GM21390 (cell line): ENCODE measurements at regions not wholly inside any gene's neighbourhood (a gene's known extent, or its start where the extent isn't known, plus 50 kb on each side); places are given as distances from the start of the nearest gene placed in this dataset.

Source experiments
- ATAC-seq: cut with Tn5 transposase; IDR thresholded peaks from one replicate; pipeline ENCODE4 v1.9.1; 2021; ENCODE audit not compliant: unreplicated experiment

DNA sequence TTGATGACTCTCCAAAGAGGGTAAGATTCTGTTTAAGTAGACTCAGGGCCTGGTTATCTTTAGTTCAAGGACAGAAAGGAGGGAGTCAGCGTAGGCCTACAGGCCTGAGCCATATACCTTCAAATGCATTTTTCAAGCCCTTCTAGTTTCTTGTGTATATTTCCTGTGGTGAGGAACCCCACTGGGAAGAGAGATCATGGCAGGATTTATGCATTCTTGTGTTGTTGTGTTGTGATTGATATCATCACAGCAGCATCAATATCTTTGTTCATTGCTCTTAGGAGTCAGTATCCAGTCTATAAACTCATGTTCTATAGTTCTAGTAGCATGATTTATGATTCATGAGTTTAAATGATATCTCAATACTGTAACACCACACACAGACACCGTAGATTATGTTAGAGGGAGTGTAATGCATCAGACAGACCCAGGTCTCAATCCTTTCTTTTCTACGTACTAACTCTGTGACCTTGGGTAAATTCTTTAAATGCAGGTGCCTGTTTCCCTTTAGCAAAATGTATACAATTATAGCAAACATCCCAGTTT lies 427.5 kb downstream of the PDCD6IP start:
- ATAC-seq = no peak

DNA sequence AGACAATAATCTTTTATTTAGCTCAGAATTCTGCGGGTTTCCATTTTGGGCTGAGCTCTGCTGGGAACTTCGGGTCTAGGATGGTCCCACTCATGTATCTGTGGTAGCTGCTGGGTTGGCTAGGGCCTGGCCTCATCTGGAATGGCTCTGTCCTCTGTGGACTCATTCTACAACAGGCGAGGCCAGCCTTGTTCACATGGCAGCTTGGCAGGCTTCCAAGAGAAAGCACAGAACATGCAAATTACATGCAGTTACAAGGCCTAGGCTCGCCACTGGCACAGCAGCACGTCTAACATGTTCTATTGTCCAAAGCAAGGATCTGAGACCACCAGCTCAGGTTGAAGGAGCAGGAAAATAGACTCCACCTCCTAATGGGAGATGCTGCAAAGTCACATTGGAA lies 431.4 kb downstream of the PDCD6IP start:
- no peak for ATAC-seq

DNA sequence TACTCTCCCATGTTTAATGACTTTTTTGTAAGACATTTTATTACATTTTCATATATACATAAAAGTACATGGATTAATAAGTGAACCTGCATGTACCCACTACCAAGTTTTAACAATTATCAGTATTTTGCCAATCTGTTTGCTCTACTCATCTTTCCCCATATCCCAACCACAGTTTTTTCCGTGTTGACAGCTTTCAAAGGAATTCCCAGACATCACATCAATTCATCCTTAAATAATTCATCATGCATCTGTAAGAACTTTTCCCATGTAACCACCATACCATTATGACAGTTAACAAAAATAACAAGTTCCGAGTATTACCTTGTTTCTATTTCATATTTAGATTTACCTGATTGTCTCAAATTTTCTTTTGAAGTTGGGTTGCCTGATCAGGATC lies 436.7 kb downstream of the PDCD6IP start:
- ATAC-seq = no peak

DNA sequence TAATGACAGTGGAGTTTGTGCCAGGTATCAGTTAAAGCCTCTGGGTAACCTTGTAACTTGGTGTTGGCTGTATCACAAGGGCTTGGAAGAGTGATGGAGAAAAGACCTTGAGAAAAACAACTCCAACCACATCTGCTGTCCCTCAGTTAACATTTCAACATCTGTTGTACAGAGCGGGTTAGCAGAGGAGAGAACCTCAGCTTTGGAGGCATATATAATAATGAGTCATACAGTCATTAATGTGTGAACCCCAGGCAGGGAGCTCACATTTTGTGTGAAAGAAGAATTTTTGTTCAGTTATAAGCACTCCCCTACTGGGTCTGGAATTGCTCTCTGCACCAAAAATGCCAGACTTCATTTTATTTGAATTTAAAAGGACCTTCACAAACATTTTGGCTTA lies 439.5 kb downstream of the PDCD6IP start:
- ATAC-seq = no peak

DNA sequence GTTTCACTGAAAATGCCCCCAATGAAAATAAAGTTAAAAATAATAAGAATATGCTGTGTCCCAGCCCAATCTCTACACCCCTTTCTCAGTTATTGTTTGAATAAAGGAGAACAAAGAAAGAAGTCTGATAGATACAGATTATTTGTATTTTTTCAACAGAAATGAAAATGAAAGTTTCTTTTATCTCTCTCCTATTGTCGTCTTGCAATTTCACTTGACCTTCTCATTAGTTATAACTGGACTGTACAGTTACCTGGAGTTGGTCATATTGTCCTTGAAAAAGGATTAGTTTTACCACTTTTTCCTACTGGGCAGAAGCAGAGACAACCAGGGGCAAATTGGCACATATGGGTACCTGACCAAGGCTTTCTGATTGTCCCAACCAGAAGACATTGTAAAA lies 440.0 kb downstream of the PDCD6IP start:
- no peak for ATAC-seq

DNA sequence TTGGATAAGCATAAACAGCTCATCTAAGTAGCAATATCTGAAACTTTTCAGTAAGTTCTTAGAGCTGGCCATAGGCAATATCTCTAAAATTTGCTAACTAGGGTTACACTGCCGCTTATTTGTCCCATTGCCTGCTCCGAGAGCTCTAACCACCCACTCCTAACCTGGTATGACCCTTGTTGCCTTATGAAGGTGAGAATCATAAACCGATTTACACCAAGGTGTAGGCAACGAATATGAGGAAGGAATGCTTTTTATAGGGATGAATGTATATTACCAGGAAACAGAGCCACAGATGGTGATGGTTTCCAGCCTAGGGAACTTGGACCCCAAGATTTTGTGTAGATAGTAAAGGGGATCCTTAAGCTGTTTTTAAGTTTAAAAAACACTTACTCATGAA lies 440.9 kb downstream of the PDCD6IP start:
- no peak for ATAC-seq

DNA sequence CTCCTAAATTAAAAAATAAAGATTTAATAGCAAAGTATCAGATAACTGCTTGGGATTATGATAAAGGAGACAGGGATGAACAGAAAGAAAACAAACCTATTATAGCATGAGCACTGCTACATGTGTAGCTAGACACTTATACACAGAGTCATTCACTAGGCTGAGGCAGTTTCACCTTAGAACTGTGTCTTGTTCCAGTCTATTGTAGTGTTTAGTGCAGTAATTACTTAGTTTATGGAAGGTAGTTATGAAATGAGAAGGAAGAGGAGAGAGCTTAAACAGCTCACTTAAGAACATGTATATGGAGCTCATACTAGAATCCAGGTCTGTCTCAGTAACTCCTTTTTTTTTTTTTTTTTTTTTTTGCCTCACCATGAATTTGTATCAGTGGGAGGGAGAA lies 441.4 kb downstream of the PDCD6IP start:
- no peak for ATAC-seq

DNA sequence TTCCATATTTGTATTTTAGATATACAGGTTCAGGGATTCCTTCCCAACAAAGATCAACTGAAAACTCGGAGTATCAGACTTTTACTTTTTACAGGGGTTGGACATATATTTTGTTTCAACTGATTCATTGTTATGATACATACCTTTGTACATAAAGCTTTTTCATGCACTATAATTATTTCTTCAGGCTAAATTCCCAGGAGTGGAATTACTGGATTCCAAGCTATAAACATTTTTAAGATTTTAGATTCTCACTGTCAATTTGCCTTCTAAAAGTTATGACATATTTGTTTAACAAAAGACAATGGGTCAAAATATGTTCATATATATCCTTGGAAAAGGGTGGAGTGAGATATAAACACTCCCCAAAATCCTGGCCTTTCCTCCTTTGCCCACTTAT lies 449.0 kb downstream of the PDCD6IP start:
- no peak for ATAC-seq

DNA sequence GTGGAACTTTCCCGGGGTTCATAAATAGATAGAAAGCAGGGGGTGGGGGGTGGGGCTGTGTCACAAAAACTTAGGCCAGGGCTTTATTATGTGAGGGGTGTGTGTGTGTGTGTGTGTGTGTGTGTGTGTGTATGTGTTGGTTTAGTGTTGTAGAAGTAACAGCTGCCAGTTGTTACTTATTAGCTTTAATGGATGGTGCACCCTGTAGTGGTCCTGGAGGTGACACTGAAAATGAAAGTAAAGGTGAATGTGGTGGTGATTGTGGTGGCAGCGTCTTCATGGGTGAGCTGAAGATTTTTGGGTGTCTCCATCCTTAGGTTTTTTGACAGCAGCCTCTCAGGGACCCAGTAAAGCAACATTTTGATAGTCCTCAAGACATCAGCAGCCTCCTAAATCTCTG lies 449.9 kb downstream of the PDCD6IP start:
- ATAC-seq = peak; percentile 93

DNA sequence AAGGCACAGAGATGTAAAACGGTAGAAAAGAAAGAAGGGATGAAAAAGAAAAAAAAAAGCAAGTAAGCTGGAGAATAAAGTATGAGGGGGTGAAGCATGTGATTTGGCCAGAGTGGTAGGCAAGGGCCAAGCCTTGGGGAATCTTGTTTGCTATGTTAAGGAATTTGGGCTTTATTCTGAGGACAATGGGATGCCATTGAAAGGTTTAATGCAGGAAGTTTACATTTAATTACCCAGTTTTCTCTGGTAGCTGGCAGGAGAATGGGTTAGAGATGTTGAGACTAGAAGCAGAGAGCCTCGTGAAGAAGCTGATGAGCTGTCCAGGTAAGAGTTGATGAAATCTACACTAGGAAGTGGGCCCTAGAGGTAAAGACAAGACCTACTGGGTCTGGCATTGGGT lies 455.9 kb downstream of the PDCD6IP start:
- no peak for ATAC-seq

DNA sequence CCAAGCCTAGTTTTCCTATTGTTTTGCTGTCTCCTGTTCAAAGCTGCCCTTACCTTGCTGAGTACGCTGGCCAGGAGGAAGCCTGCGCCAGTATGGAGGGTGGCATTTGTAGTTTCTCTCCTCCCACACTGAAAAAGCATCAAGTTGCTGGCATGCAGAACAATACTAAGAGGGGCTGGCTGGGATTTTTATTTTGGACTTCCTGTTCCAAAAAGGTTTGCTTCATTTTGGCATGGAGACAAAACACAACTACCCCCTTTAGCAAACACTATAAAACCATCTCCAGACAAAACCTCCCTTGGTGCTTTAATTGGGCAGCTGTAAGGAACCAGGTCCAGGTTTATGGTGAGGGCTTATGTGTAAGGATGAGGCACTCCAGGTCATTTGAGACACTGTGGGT lies 457.6 kb downstream of the PDCD6IP start:
- no peak for ATAC-seq

DNA sequence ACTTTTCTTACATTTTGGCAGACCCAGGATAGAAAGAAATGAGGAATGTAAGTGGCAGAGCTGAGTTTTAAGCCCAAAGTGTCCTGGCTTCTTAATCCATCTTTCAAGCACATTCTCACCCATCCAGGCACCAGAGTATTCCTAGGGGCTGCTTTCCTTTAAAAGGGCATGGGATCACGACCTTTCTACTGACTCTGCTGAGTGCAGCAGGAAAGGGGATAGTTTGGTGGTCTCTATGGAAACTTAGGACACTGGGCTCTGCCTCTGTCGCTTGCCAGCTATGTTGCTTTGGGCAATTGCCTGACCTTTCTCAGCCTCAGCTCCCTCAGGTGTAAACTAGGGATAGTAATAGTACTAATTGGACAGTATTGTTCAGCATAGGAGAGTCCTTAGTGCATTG lies 458.4 kb downstream of the PDCD6IP start:
- no peak for ATAC-seq

DNA sequence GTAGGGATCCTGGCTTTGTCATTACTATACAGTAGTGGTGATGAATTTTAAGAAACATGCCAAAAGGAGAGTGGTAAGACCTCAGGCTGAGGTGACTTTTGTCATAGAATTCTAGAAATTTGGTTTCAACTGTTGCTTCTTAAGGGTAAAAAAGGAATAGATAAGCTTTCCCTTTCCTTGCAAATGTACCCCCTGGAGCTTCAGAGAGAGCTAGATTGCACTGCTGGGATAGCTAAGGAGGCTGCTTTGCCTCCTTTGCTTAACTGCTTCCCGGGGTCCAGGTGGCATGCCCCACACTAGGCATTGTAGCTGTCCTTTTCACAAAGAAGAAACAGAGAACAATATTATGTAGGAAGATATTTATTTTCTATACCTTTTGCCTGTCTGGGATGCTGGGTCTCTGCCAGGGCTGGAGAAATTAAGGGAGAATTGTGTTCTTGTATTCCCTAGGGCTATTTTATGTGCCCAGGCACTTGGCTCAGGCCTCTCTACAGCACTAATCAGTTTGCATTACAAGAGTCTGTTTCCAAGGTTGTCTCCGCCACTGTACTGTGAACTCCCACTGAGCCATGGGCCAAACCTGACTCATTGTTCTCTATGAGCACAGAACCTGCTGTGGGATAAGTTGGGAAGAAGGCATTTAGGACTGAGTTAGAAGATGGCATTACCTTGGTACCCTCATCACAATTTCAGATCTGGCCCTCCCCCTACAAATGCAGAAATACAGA lies 460.0 kb downstream of the PDCD6IP start:
- ATAC-seq = no peak

DNA sequence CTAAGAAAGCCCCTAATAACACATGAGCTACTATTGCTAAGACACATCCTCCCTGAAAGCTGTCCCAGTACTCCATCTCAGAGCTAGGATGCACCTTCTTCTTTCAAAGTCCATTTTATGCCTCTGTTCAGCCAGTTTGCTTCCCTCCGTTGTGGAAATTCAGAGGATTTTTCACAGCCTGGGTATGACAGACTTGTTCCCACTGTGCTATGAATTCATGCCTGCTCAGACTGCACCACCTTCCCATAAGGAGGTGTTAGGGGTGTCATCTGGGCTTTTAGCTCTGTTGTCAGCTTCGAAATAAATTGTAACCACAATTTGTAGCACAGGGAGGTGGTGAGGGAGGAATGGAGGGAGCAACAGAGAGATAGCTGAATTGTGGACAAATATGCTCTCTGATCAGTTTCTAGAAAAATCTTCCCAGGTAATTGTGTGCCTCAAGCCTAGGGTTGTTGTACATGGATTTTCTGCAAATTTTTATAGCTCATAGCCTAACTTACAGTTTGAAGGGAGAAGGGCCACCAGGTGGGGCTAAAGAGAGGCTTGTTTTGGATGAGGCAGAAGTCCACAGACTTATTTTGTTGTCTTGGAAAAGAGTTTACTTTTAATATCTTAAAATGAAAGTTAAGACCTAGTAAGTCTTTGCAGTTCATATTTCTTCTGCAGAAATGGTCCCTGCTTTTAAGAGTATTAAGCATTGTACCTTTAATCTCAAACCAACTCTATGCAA lies 462.0 kb downstream of the PDCD6IP start:
- peak; percentile 43 for ATAC-seq

DNA sequence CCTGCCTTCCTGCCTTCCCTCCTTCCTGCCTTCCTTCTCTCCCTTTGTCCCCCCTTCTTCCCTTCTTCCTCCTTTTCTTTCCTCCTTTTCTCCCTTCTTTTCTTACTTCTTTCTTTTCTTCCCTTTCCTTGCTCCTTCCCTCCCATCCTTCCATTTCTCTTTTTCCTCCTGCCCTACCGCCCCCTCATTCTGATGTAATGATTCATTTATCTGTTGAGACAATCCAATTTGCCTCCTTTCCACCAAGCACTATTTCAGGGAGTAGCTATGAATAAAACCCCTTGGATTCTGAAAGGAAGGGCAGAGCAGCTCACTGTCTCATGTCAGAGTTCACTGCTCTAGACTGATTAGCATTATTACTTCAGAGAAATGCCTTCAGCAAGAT lies 462.6 kb downstream of the PDCD6IP start:
- no peak for ATAC-seq

DNA sequence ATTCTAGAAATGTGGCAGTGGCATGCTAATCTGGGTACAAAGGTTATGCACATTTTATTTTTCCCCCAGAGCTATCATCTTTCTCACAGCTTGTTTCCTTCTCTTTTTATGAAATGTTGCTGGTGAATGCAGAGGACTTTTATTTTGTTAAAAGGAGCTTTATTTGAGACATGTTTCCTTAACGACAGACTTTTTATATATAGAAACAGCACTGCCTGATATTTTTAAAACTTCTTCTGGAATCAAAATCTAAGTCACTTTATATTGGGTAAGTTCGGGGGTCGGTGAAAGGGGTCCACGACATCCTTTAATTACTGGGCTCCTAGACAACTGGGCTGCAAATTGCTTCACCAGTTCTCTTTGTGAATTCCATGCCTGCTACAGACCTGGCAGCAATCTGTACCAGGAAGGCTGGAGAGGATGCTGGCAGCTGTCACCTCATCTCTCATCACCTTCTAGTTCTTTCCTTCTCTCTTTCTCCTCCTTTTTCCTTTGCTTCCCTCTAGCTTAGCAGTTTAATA lies 464.7 kb downstream of the PDCD6IP start:
- ATAC-seq = no peak

DNA sequence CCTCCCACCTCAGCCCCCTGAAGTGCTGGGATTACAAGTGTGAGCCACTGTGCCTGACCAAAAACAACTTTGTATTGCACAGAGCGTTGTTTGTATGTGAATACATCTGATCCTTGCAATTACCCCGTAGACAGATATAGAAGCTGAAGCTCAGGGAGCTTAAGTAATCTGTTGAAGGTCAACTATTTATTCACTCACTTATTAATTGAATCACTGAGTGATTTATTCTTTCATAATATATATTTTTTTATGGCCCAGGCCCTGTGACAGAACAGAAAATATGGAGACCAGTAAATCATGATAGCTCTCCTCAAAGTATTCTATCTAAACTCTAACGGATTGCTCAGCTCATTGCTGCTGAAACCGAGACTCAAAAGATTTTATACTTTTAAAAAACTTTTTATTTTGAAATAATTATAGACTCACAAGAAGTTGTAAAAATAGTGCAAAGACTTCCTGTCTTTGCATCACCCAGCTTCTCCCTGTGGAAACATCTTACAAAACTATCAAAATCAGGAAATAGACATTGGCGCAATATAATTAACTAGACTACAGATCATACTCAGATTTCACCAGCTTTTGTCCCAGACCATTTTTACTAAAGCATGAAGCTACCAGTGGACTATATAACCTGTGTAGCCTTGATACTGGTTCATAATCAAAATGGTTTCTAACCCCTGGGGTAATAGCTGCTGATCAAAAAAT lies 466.1 kb downstream of the PDCD6IP start:
- ATAC-seq = no peak

DNA sequence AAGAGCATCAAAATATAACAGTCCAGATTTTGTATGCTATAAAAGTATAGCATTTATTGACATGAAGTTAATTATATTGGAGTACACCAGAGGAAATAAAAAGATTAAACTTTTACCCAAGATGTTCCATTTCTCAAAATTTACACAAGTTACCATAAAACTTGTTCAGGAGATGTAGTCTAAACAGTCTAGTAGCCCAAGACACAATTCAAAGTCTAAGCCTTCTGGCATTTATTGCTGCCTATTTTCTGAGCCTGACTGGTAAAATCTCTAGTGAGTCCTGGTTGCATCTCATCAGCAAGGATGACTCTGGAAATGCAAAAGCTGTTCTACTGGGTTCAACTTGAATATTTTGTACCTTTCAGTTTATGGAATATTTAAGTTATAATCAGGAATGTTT lies 468.7 kb downstream of the PDCD6IP start:
- no peak for ATAC-seq

DNA sequence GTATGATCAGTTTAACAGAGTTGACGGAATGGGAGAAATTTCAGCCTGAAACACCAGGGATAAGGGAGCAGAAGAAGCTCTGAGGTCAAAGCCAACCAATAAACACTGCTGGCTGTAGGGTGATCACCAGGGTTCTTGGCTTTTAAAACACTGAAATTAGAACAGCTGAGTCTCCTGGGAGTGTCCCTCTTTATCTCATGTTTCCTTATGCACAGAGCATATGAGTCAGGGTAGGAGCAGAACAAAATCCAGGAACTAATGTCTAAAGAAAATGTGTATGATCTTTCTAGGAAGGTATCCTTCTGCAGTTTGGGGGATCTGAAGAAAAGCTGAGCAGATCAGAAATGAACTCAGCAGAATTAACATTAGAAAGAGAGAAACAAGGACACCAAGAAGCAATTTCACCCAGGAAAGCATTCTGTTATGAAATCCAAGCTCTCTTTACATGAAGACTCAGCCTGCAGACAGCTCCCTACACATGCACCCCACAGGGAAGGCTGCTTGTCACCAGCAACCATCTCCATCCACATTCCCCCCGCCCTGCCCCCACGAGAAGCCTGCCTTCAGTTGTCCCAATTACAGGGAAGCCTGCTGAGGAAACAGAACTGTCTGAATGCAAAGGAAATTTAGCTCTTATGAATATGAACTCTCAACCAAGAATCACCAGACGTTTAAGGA lies 469.7 kb downstream of the PDCD6IP start:
- no peak for ATAC-seq

DNA sequence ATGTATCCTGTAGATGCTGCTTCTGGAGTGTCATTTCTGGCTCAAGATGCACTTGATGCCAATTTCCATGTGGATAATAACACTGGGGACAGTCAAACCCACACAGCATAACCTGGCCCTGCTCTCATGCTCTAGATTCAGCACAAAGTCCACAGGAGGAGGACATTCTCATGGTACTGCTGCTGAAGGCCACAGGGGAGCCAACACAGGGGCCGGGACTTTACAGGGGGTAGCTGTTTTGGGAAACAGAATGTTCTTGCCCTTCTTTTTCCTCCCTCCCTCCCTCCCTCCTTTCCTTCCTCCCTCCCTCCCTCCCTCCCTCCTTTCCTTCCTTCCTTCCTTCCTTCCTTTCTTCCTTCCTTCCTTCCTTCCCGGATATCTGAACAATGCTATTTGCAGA lies 477.4 kb downstream of the PDCD6IP start:
- no peak for ATAC-seq

DNA sequence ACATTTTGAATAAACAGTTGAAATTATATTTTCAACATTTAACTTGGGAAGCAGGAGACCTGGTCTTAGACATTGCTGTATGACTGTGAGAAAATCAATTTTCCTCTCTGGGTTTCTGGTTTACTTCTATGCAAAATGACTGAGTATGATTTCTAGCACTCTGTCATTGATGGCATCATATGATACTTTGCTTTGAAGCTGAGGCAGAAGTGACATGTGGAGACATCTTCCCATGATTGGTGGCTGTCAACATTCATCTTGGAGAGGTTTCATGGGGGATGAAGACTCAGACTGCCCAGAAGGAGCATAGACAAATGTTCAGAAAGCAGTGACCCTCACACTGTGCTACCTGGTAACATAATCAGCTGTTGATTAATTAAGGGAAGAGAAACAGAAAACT lies 477.9 kb downstream of the PDCD6IP start:
- peak; percentile 60 for ATAC-seq
